ENCODE measurements at regions not wholly inside any gene's neighbourhood (a gene's known extent, or its start where the extent isn't known, plus 50 kb on each side); places are given as distances from the start of the nearest gene placed in this dataset.
"Not testable (repeated sequence)": the region's sequence is repeated elsewhere in the genome, so short reads cannot be mapped to it uniquely, and the experiment has no call there.

GRCh38 chr20:11992426-11992825 lies 74.7 kb downstream of the BTBD3 start:
- H3K9me3 ChIP-seq = no peaks in the 10 kb centered on the region
- WGBS, 2 donors = 60 to 83% methylated on average over 2 of the region's 2 CpGs
- no peak for TF ChIP-seq POLR2A (IDR thresholded peaks at IDR 0.05)
- TF ChIP-seq CTCF (IDR thresholded peaks at IDR 0.05) = no peak
- DNase-seq = no peak
- no peaks in the 10 kb centered on the region for H3K27me3 ChIP-seq
- no peak overlapping the region for H3K4me3 ChIP-seq (replicated peaks in 1 of 3)
- no peak overlapping the region for H3K27ac ChIP-seq
- no peaks in the 10 kb centered on the region for H3K36me3 ChIP-seq
- no peaks in the 10 kb centered on the region for H3K4me1 ChIP-seq
- intact Hi-C loops (cut with DNase I) = no loop called here

- Histone ChIP-seq H3K4me3 (replicated peaks in 1 of 3) (no peak overlapping the region), H3K4me1 (no peaks in the 10 kb centered on the region), H3K36me3 (no peaks in the 10 kb centered on the region), H3K27ac (no peak overlapping the region), H3K27me3 (no peaks in the 10 kb centered on the region), H3K9me3 (no peaks in the 10 kb centered on the region)
- TF ChIP-seq POLR2A (IDR thresholded peaks at IDR 0.05) (no peak), CTCF (IDR thresholded peaks at IDR 0.05) (no peak)
- WGBS, 2 donors = 88 to 90% methylated on average over 7 of the region's 7 CpGs
- intact Hi-C loops (cut with DNase I) = no loop called here
- DNase-seq = no peak
Observed at GRCh38 chr20:11993886-11994461, 76.3 kb downstream of the BTBD3 start.

GRCh38 chr20:11995805-11996567 lies 78.3 kb downstream of the BTBD3 start:
- intact Hi-C loops (cut with DNase I) = no loop called here
- Histone ChIP-seq H3K27me3 (no peaks in the 10 kb centered on the region), H3K9me3 (no peaks in the 10 kb centered on the region), H3K4me1 (no peaks in the 10 kb centered on the region), H3K27ac (no peak overlapping the region), H3K36me3 (no peaks in the 10 kb centered on the region), H3K4me3 (replicated peaks in 1 of 3) (no peak overlapping the region)
- no peak for DNase-seq
- TF ChIP-seq POLR2A (IDR thresholded peaks at IDR 0.05) (no peak), CTCF (IDR thresholded peaks at IDR 0.05) (no peak)
- 73 to 78% methylated on average over 7 of the region's 7 CpGs for WGBS, 2 donors

GRCh38 chr20:12004776-12005175 lies 87.1 kb downstream of the BTBD3 start:
- H3K4me3 ChIP-seq (replicated peaks in 1 of 3); H3K27ac ChIP-seq; H3K4me1 ChIP-seq; intact Hi-C loops (cut with DNase I); H3K36me3 ChIP-seq; H3K27me3 ChIP-seq; DNase-seq; H3K9me3 ChIP-seq: not testable (repeated sequence)
- 85 to 100% methylated on average over 1 of the region's 1 CpG for WGBS, 2 donors

- TF ChIP-seq CTCF (IDR thresholded peaks at IDR 0.05) (peak in 5 of 6 experiments; percentile 33 to 64 (median 38)), POLR2A (IDR thresholded peaks at IDR 0.05) (no peak)
- no peaks in the 10 kb centered on the region for H3K4me1 ChIP-seq
- no peak overlapping the region for H3K27ac ChIP-seq
- WGBS, 2 donors = 81 to 82% methylated on average over 9 of the region's 9 CpGs
- no peak overlapping the region for H3K4me3 ChIP-seq (replicated peaks in 1 of 3)
- H3K9me3 ChIP-seq = no peaks in the 10 kb centered on the region
- intact Hi-C loops (cut with DNase I) = no loop called here
- H3K27me3 ChIP-seq = no peaks in the 10 kb centered on the region
- no peaks in the 10 kb centered on the region for H3K36me3 ChIP-seq
- DNase-seq = no peak
Observed at GRCh38 chr20:12012241-12013222, 94.8 kb downstream of the BTBD3 start.
